Right lobe of liver (tissue), 6 donors: ENCODE measurements at regions not wholly inside any gene's neighbourhood (a gene's known extent, or its start where the extent isn't known, plus 50 kb on each side); places are given as distances from the start of the nearest gene placed in this dataset.

ENCODE experiments used
- ATAC-seq, 4 donors: fragments of 200-7000 bp; cut with Tn5 transposase; one replicate each; pipeline ENCODE4 v1.9.1; 2020; ENCODE audit warnings: mild to moderate bottlenecking in 4 of 4, moderate library complexity in 4 of 4
- DNase-seq, 3 donors: peaks; one replicate each; pipeline ENCODE4 v3.0.0-alpha.2; 2020
- H3K27ac ChIP-seq, 3 donors: fragments of 200-600 bp; one replicate each; pipeline ENCODE4 v1.8.0; 2022
- H3K27me3 ChIP-seq, 2 donors: fragments of 200-600 bp; one replicate each; pipeline ENCODE4 v1.8.0; 2022
- H3K36me3 ChIP-seq, 4 donors: fragments of 200-600 bp; sonication (generic) in 1 of 4; one replicate each; pipeline versions ENCODE4 v1.5.1 to v1.8.0; 2017 to 2022; ENCODE audit warnings: control low read depth in 1 of 4
- H3K4me1 ChIP-seq, 4 donors: fragments of 200-600 bp; sonication (generic) in 1 of 4; one replicate each; pipeline versions ENCODE4 v1.5.1 to v1.8.0; 2017 to 2022; ENCODE audit warnings: control low read depth in 1 of 4
- H3K4me3 ChIP-seq, 3 donors: fragments of 200-600 bp; one replicate each; pipeline ENCODE4 v1.8.0; 2022
- H3K9me3 ChIP-seq, 4 donors: fragments of 200-600 bp; sonication (generic) in 1 of 4; one replicate each; pipeline versions ENCODE4 v1.5.1 to v1.8.0; 2017 to 2022; ENCODE audit warnings: control low read depth in 1 of 4
- CTCF ChIP-seq, 4 donors: fragments of 200-600 bp in 3 of 4; fragments of 450-650 bp in 1 of 4; IDR thresholded peaks; one replicate each; pipeline versions ENCODE4 v1.5.1 to v1.8.0; 2016 to 2022; ENCODE audit warnings: antibody characterized with exemption in 4 of 4, mild to moderate bottlenecking in 2 of 4
- POLR2A ChIP-seq: fragments of 450-650 bp; IDR thresholded peaks from one replicate; pipeline ENCODE4 v1.6.1; 2017; ENCODE audit warnings: antibody characterized with exemption, mild to moderate bottlenecking
- WGBS: methylation state at CpG from one replicate; pipeline ENCODE4 v1.1.6; 2018; ENCODE audit warnings: low coverage, low lambda C conversion rate; ENCODE audit not compliant: insufficient coverage; ENCODE audit errors: missing lambda C conversion rate; 5-methylcytosine and 5-hydroxymethylcytosine counted together
- intact Hi-C, 2 donors: fragments of 100-400 bp; cut with DNase I; formaldehyde crosslinking; loops; one replicate each; pipeline versions ENCODE4 v1.11.2 to v1.14.1; 2022
- donor health status: DM: no; HTN: yes; CAD: no.
- donor health status: DM: no; HTN: no; CAD: no.
- donor health status: DM: no; HTN: no; CAD: no.
- donor health status: DM: no; HTN: yes; CAD: no.
- donor health status: DM: no; HTN: yes; CAD: no.

GRCh38 chr13:22198001-22198400 lies 527.1 kb downstream of the FGF9 start:
- WGBS = 34% methylated on average over 4 of the region's 4 CpGs
- Histone ChIP-seq H3K36me3 (no peaks in the 10 kb centered on the region), H3K4me3 (no peak overlapping the region), H3K27ac (no peak overlapping the region), H3K4me1 (no peaks in the 10 kb centered on the region), H3K9me3 (no peaks in the 10 kb centered on the region), H3K27me3 (no peaks in the 10 kb centered on the region)
- intact Hi-C loops = no loop called here
- no peak for DNase-seq
- TF ChIP-seq POLR2A = no peak
- TF ChIP-seq CTCF (IDR thresholded peaks at IDR 0.05) = no peak
- peak; percentile 38 to 78 (median 66) for ATAC-seq

- Histone ChIP-seq H3K27me3 (no peaks in the 10 kb centered on the region), H3K4me1 (no peaks in the 10 kb centered on the region), H3K4me3 (no peak overlapping the region), H3K36me3 (no peaks in the 10 kb centered on the region), H3K27ac (no peak overlapping the region), H3K9me3 (no peaks in the 10 kb centered on the region)
- ATAC-seq (peak in 2 of 4 donors; percentile 34 to 56), DNase-seq (no peak)
- WGBS = 63% methylated on average over 9 of the region's 10 CpGs
- intact Hi-C loops = no loop called here
- no peak for TF ChIP-seq CTCF (IDR thresholded peaks at IDR 0.05)
- no peak for TF ChIP-seq POLR2A
Measured at GRCh38 chr13:22198641-22199217, 527.9 kb downstream of the FGF9 start.

DNA sequence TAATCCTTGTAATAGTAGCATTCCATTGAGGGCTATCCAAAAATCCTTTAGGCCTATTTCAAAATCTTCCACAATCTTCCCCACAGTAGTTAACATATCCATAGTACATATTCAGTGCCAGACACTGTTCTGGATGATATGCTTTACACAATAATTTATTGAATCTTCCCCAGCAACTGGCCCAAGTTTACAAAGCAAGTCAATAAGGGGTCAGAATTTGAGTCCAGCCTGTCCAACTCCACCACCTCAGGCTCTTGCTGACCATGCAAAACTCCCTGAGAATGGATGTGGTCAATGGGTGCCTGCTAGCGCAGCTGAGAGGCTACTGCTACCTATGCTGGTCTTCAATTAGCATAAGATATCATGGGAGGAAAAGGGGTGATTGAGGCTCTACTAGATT lies 529.6 kb downstream of the FGF9 start:
- no peak for TF ChIP-seq CTCF (IDR thresholded peaks at IDR 0.05)
- TF ChIP-seq POLR2A = no peak
- DNase-seq (no peak), ATAC-seq (peak; percentile 53 to 78 (median 68))
- intact Hi-C loops = no loop called here
- no peaks in the 10 kb centered on the region for H3K36me3 ChIP-seq
- no peaks in the 10 kb centered on the region for H3K27me3 ChIP-seq
- H3K4me1 ChIP-seq = no peaks in the 10 kb centered on the region
- no peak overlapping the region for H3K4me3 ChIP-seq
- no peaks in the 10 kb centered on the region for H3K9me3 ChIP-seq
- H3K27ac ChIP-seq = no peak overlapping the region
- 20% methylated on average over 1 of the region's 1 CpG for WGBS

- H3K4me3 ChIP-seq = no peak overlapping the region
- 82% methylated on average over 2 of the region's 2 CpGs for WGBS
- H3K4me1 ChIP-seq = no peaks in the 10 kb centered on the region
- intact Hi-C loops = no loop called here
- DNase-seq (no peak), ATAC-seq (no peak)
- no peak for TF ChIP-seq CTCF (IDR thresholded peaks at IDR 0.05)
- TF ChIP-seq POLR2A = no peak
- no peak overlapping the region for H3K27ac ChIP-seq
- no peaks in the 10 kb centered on the region for H3K9me3 ChIP-seq
- H3K27me3 ChIP-seq = no peaks in the 10 kb centered on the region
- no peaks in the 10 kb centered on the region for H3K36me3 ChIP-seq
Measured at GRCh38 chr13:22201375-22201925, 530.6 kb downstream of the FGF9 start.
